Neuronal stem cell (in vitro differentiated cells): ENCODE measurements at regions not wholly inside any gene's neighbourhood (a gene's known extent, or its start where the extent isn't known, plus 50 kb on each side); places are given as distances from the start of the nearest gene placed in this dataset.
A peak's percentile ranks its signal among the peaks of the same experiment; 100 is the strongest.

Source experiments
- DNase-seq: peaks from one replicate; pipeline ENCODE4 v3.0.0-alpha.2; 2013; ENCODE audit warnings: low spot score
- H2AFZ ChIP-seq: one replicate; pipeline ENCODE4 v1.6.1; 2013; ENCODE audit warnings: mild to moderate bottlenecking, low read length, inconsistent platforms
- H2AK5ac ChIP-seq: 2 replicates; pipeline ENCODE4 v1.6.1; 2013; ENCODE audit warnings: low read depth, mild to moderate bottlenecking, inconsistent platforms, low read length, moderate library complexity, mixed read lengths
- H2BK120ac ChIP-seq: 2 replicates; pipeline ENCODE4 v1.6.1; 2013; ENCODE audit warnings: low read depth, mild to moderate bottlenecking, inconsistent platforms, low read length, moderate library complexity, mixed read lengths
- H2BK12ac ChIP-seq: one replicate; pipeline ENCODE4 v1.6.1; 2013; ENCODE audit warnings: low read length, inconsistent platforms
- H2BK15ac ChIP-seq: 2 replicates; pipeline ENCODE4 v1.6.1; 2013; ENCODE audit warnings: mild to moderate bottlenecking, low read length, inconsistent platforms, mixed read lengths
- H2BK5ac ChIP-seq: one replicate; pipeline ENCODE4 v1.6.1; 2013; ENCODE audit warnings: inconsistent platforms, mild to moderate bottlenecking, low read length, moderate library complexity
- H3K14ac ChIP-seq: one replicate; pipeline ENCODE4 v1.6.1; 2013; ENCODE audit warnings: low read length, inconsistent platforms
- H3K18ac ChIP-seq: 2 replicates; pipeline ENCODE4 v1.6.1; 2013; ENCODE audit warnings: low read length, inconsistent platforms
- H3K23ac ChIP-seq: 2 replicates; pipeline ENCODE4 v1.6.1; 2013; ENCODE audit warnings: low read depth, mild to moderate bottlenecking, mixed read lengths, low read length, inconsistent platforms; ENCODE audit not compliant: poor library complexity
- H3K27ac ChIP-seq: replicated peaks from 3 replicates; pipeline ENCODE4 v1.5.1; 2013; ENCODE audit warnings: low read length, inconsistent platforms
- H3K27me3 ChIP-seq, 3 experiments: 2 replicates each; pipeline ENCODE4 v1.6.1; 2013; ENCODE audit warnings: low read length in 3 of 3, mild to moderate bottlenecking in 2 of 3, inconsistent platforms in 1 of 3, low read depth in 1 of 3, mixed read lengths in 1 of 3, moderate library complexity in 1 of 3; ENCODE audit not compliant: control insufficient read depth in 3 of 3, insufficient read depth in 3 of 3
- H3K36me3 ChIP-seq, 2 donors: replicated peaks in 1 of 2; 2 replicates each; pipeline ENCODE4 v1.6.1; 2013; ENCODE audit warnings: low read length in 2 of 2; ENCODE audit not compliant: control insufficient read depth in 2 of 2, insufficient read depth in 2 of 2
- H3K4ac ChIP-seq: 2 replicates; pipeline ENCODE4 v1.6.1; 2013; ENCODE audit warnings: inconsistent platforms, mild to moderate bottlenecking, low read length, moderate library complexity
- H3K4me1 ChIP-seq, 2 donors: 1 replicate in 1 of 2; 2 replicates in 1 of 2; pipeline ENCODE4 v1.6.1; 2013; ENCODE audit warnings: low read length in 2 of 2, low read depth in 1 of 2; ENCODE audit not compliant: control insufficient read depth in 2 of 2, insufficient read depth in 1 of 2
- H3K4me2 ChIP-seq: one replicate; pipeline ENCODE4 v1.6.1; 2013; ENCODE audit warnings: mild to moderate bottlenecking, low read length, inconsistent platforms; ENCODE audit not compliant: insufficient read depth, poor library complexity, severe bottlenecking
- H3K4me3 ChIP-seq, 2 donors: 2 replicates each; pipeline ENCODE4 v1.5.1; 2013; ENCODE audit warnings: low read length in 2 of 2, mild to moderate bottlenecking in 2 of 2, inconsistent platforms in 1 of 2, moderate library complexity in 1 of 2
- H3K79me1 ChIP-seq: one replicate; pipeline ENCODE4 v1.6.1; 2013; ENCODE audit warnings: low read depth, mild to moderate bottlenecking, inconsistent platforms, low read length, moderate library complexity
- H3K9ac ChIP-seq: one replicate; pipeline ENCODE4 v1.6.1; 2013; ENCODE audit warnings: mild to moderate bottlenecking, low read depth, low read length, inconsistent platforms; ENCODE audit not compliant: poor library complexity
- H3K9me3 ChIP-seq, 2 donors: replicated peaks in 1 of 2; 2 replicates each; pipeline versions ENCODE3 to v1.6.1; 2013; ENCODE audit warnings: low read length in 2 of 2, mild to moderate bottlenecking in 2 of 2, inconsistent platforms in 1 of 2, low read depth in 1 of 2, mixed read lengths in 1 of 2, moderate library complexity in 1 of 2; ENCODE audit not compliant: control insufficient read depth in 2 of 2, insufficient read depth in 1 of 2
- H4K8ac ChIP-seq: one replicate; pipeline ENCODE4 v1.6.1; 2013; ENCODE audit warnings: low read depth, mild to moderate bottlenecking, inconsistent platforms, low read length, moderate library complexity
- H4K91ac ChIP-seq: one replicate; pipeline ENCODE4 v1.6.1; 2013; ENCODE audit warnings: low read length, low read depth, mild to moderate bottlenecking, inconsistent platforms; ENCODE audit not compliant: poor library complexity
- WGBS, 2 donors: extraction: QIAGEN DNeasy Blood & Tissue Kit; methylation state at CpG; one replicate each; pipeline ENCODE4 v1.1.7; 2013; ENCODE audit warnings: missing lambda C conversion rate in 2 of 2, mixed read lengths in 1 of 2; ENCODE audit not compliant: insufficient read length in 2 of 2, insufficient replicate concordance in 1 of 2; ENCODE audit errors: extremely low coverage in 2 of 2; 5-methylcytosine and 5-hydroxymethylcytosine counted together

DNA sequence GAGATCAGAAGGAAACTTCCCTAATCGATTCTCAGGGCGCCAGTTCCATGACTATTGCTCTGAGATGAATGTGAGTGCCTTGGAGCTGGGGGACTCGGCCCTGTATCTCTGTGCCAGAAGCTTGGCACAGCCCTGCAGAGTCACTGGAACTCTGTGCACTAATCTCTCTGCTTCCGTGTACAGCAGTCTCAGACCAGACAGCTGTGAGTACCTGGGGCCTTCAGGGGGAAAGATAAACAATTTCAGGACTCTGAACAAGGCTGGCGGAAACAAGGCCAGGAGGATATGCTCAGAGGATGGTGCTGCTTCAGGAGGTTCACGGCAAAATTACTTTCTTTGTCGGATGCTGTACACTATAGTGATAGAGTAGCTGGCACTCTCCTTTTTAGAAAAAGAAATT, 131.7 kb upstream of the PRSS58 start:
- Histone ChIP-seq H3K23ac (no peak overlapping the region), H3K27me3 (no peaks in the 10 kb centered on the region), H3K4ac (no peak overlapping the region), H2BK5ac (no peak overlapping the region), H4K8ac (no peak overlapping the region), H3K36me3 (no peaks in the 10 kb centered on the region), H3K4me1 (no peaks in the 10 kb centered on the region), H3K4me2 (no peak overlapping the region), H3K79me1 (no peaks in the 10 kb centered on the region), H2AFZ (no peak overlapping the region), H3K9ac (no peak overlapping the region), H2BK15ac (no peak overlapping the region), H3K14ac (no peak overlapping the region), H3K4me3 (no peak overlapping the region), H3K18ac (no peak overlapping the region), H4K91ac (no peak overlapping the region), H2AK5ac (no peak overlapping the region), H3K9me3 (no peaks in the 10 kb centered on the region), H2BK120ac (no peak overlapping the region), H2BK12ac (no peak overlapping the region), H3K27ac (no peak overlapping the region)
- WGBS, 2 donors, result no CpG with 5 or more reads among the region's 7 CpGs
- DNase-seq, result no peak

DNA sequence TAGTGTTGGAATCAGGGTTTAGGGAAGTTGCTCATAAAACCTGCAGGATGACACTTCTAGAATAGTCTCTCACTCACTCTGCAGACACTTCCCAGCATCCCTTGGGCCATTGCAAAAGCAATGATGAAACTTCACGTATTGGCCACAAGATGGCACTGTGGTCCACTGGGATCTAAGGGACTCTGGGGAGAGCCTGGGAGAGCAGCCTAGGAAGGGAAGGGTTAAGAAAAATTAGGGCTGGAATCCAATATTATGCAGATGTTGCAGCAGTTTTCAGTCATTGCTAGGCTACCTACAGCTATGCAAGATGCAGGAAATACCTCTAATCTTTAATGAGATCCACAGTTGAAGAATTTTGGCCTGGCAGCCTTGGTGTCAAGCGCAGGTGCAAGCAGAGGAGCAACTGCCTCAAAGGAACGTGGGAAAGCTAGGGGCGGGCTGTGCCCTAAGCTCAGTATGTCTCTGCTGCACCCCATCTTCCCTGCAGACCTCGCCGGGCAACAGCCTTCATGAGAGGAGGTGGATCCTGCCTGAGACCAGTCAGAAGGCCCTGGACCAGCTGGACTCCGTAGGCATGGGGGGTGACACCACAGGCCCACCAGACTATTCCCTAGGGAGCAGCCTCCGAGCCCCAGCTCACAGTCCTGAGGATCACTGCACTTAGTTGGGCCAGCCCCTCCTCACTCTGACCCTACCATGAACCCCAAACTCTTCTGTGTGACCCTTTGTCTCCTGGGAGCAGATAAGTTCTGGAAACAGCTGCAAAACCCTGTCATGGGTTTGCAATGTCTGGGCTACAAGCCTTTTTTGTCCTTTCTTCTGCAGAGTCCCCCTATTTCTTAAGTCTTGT, 127.9 kb upstream of the PRSS58 start:
- Histone ChIP-seq H2BK5ac (no peak overlapping the region), H3K4me2 (no peak overlapping the region), H3K23ac (peak overlapping the region; percentile 45), H2BK12ac (no peak overlapping the region), H3K36me3 (no peaks in the 10 kb centered on the region), H4K8ac (no peak overlapping the region), H2BK120ac (no peak overlapping the region), H2BK15ac (no peak overlapping the region), H3K4me3 (no peak overlapping the region), H3K9me3 (no peaks in the 10 kb centered on the region), H3K18ac (peak overlapping the region; percentile 33), H4K91ac (no peak overlapping the region), H3K27ac (no peak overlapping the region), H3K4me1 (peaks cover 0 to 5% of the 10 kb centered on the region in 2 donors), H3K79me1 (no peaks in the 10 kb centered on the region), H2AK5ac (no peak overlapping the region), H3K14ac (no peak overlapping the region), H3K9ac (peak overlapping the region; percentile 14), H2AFZ (no peak overlapping the region), H3K4ac (no peak overlapping the region), H3K27me3 (no peaks in the 10 kb centered on the region)
- WGBS, 2 donors, result no CpG with 5 or more reads among the region's 8 CpGs
- DNase-seq, result peak; percentile 26

DNA sequence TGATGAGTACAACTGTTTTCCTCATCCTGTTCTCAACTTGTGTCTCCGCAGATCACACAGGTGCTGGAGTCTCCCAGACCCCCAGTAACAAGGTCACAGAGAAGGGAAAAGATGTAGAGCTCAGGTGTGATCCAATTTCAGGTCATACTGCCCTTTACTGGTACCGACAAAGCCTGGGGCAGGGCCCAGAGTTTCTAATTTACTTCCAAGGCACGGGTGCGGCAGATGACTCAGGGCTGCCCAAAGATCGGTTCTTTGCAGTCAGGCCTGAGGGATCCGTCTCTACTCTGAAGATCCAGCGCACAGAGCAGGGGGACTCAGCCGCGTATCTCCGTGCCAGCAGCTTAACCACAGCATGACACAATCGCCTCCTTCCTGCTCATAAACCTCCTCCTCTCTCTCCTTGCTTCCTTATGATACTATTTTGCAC, 126.7 kb upstream of the PRSS58 start:
- no CpG with 5 or more reads among the region's 11 CpGs for WGBS, 2 donors

DNA sequence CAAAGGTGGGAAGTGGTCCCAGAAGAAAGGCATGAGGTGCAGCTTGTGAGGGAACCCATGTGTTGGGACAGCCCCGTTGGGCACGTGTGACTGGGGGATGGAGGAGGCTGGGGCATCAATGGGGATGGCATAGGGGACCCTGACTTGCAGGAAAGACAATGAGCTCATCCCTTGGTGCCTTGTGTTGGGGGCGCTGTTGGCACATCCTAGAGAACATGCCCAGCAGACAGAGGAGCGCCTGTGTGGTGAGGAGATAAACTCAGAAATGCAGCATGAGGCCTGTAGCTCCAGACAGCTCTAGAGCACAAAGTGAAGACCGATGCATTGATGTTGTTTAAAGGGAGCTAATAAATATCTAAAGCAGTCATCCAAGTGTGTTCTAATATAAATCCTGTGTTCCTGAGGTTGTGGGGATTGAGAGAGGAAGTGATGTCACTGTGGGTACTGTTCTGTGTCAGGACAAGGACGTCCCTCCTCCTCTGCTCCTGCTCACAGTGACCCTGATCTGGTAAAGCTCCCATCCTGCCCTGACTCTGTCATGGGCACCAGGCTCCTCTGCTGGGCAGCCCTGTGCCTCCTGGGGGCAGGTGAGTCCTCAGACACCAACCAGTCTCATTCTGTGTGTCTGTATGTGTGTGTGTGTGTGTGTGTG, 126.1 kb upstream of the PRSS58 start:
- WGBS, 2 donors, result no CpG with 5 or more reads among the region's 6 CpGs
- Histone ChIP-seq H3K36me3 (no peaks in the 10 kb centered on the region), H3K4me2 (no peak overlapping the region), H3K4me3 (no peak overlapping the region), H4K91ac (no peak overlapping the region), H3K79me1 (no peaks in the 10 kb centered on the region), H2BK15ac (no peak overlapping the region), H2AK5ac (no peak overlapping the region), H3K4me1 (peaks cover 0 to 7% of the 10 kb centered on the region in 2 donors), H4K8ac (no peak overlapping the region), H3K14ac (no peak overlapping the region), H3K9ac (no peak overlapping the region), H3K27ac (no peak overlapping the region), H2AFZ (no peak overlapping the region), H3K23ac (no peak overlapping the region), H2BK120ac (no peak overlapping the region), H3K4ac (no peak overlapping the region), H2BK5ac (no peak overlapping the region), H3K9me3 (no peaks in the 10 kb centered on the region), H3K18ac (no peak overlapping the region), H3K27me3 (no peaks in the 10 kb centered on the region), H2BK12ac (no peak overlapping the region)
- no peak for DNase-seq

More for the DNA sequence above, 126.7 kb upstream of the PRSS58 start:
- no peak overlapping the region for H2BK5ac ChIP-seq
- no peak overlapping the region for H2AK5ac ChIP-seq
- no peak overlapping the region for H4K91ac ChIP-seq
- H3K23ac ChIP-seq, result no peak overlapping the region
- no peak overlapping the region for H3K4me3 ChIP-seq
- H4K8ac ChIP-seq, result no peak overlapping the region
- no peak overlapping the region for H3K9ac ChIP-seq
- H3K4me1 ChIP-seq, result peaks cover 0 to 7% of the 10 kb centered on the region in 2 donors
- no peak overlapping the region for H3K14ac ChIP-seq
- H3K18ac ChIP-seq, result no peak overlapping the region
- no peak overlapping the region for H3K4ac ChIP-seq
- DNase-seq, result no peak
- no peak overlapping the region for H2BK120ac ChIP-seq
- no peaks in the 10 kb centered on the region for H3K27me3 ChIP-seq
- no peak overlapping the region for H3K27ac ChIP-seq
- no peak overlapping the region for H2BK15ac ChIP-seq
- H3K4me2 ChIP-seq, result no peak overlapping the region
- no peaks in the 10 kb centered on the region for H3K9me3 ChIP-seq
- H3K79me1 ChIP-seq, result no peaks in the 10 kb centered on the region
- no peak overlapping the region for H2AFZ ChIP-seq
- no peak overlapping the region for H2BK12ac ChIP-seq
- H3K36me3 ChIP-seq, result no peaks in the 10 kb centered on the region
